ENCODE measurements at regions not wholly inside any gene's neighbourhood (a gene's known extent, or its start where the extent isn't known, plus 50 kb on each side); places are given as distances from the start of the nearest gene placed in this dataset.

GRCh38 chr13:22499919-22500318 lies 680.9 kb upstream of the SGCG start:
- no peaks in the 10 kb centered on the region for H3K36me3 Mint-ChIP-seq (ENCODE audit: insufficient read depth in 1 of 3, low read depth in 3 of 3)
- H3K4me1 Mint-ChIP-seq, result peaks cover 6% of the 10 kb centered on the region in 2 experiments; a peak in 3 of 4 replicates
- Histone ChIP-seq H3K18ac (ENCODE audit: insufficient read length, low read depth, low read length) (no peak overlapping the region), H4K5ac (ENCODE audit: insufficient read length, low read depth, low read length) (no peak overlapping the region), H3K56ac (ENCODE audit: insufficient read length, low read depth, low read length) (no peak overlapping the region), H3K4me1 (ENCODE audit: insufficient read depth, low read length) (no peaks in the 10 kb centered on the region), H3K27ac (ENCODE audit: insufficient read length, low read depth, low read length) (no peak overlapping the region), H3K4ac (ENCODE audit: low read depth, low read length) (no peak overlapping the region), H2BK20ac (ENCODE audit: low read depth, low read length, poor library complexity, severe bottlenecking) (no peak overlapping the region), H4K8ac (replicated peaks; ENCODE audit: insufficient read length, low read depth, low read length) (no peak overlapping the region), H2AFZ (ENCODE audit: low read length) (no peak overlapping the region), H2BK120ac (ENCODE audit: low read depth, low read length, poor library complexity, severe bottlenecking) (no peak overlapping the region), H3T11ph (ENCODE audit: low read length) (no peak overlapping the region), H3K27me3 (ENCODE audit: insufficient read depth, low read length) (no peaks in the 10 kb centered on the region), H3K79me1 (ENCODE audit: insufficient read depth, low read depth, low read length, poor library complexity, severe bottlenecking) (no peaks in the 10 kb centered on the region), H4K20me1 (ENCODE audit: control insufficient read depth, insufficient read depth, insufficient read length) (no peaks in the 10 kb centered on the region), H2BK12ac (ENCODE audit: insufficient read length, low read depth, low read length) (no peak overlapping the region), H3K23ac (ENCODE audit: insufficient read length, low read depth, low read length) (no peak overlapping the region), H3K79me2 (ENCODE audit: insufficient read depth, low read length) (no peaks in the 10 kb centered on the region), H3K14ac (ENCODE audit: insufficient read depth, low read length) (no peak overlapping the region), H2AK5ac (ENCODE audit: insufficient read length, low read length) (no peak overlapping the region), H3K23me2 (ENCODE audit: insufficient read length, low read depth, low read length, poor library complexity, severe bottlenecking) (no peaks in the 10 kb centered on the region), H3K4me2 (ENCODE audit: insufficient read depth, insufficient read length, low read length) (no peak overlapping the region), H3K9ac (ENCODE audit: extremely low read depth, insufficient read length, low read length) (no peak overlapping the region), H2BK5ac (ENCODE audit: insufficient read length, low read length) (no peak overlapping the region), H3K9me3 (ENCODE audit: control insufficient read depth, low read depth, low read length) (no peaks in the 10 kb centered on the region), H4K91ac (ENCODE audit: insufficient read length, low read depth, low read length) (no peak overlapping the region), H2BK15ac (ENCODE audit: low read depth, low read length) (no peak overlapping the region)
- H3K4me3 Mint-ChIP-seq, result no peak overlapping the region
- H3K9me3 Mint-ChIP-seq, result no peaks in the 10 kb centered on the region
- TF ChIP-seq CTCF (conservative IDR thresholded peaks at IDR 0.05), result no peak
- no peak for DNase-seq
- H3K27ac Mint-ChIP-seq, result no peak overlapping the region
- no peaks in the 10 kb centered on the region for H3K27me3 Mint-ChIP-seq (ENCODE audit: low read depth)
